ENCODE measurements at regions not wholly inside any gene's neighbourhood (a gene's known extent, or its start where the extent isn't known, plus 50 kb on each side); places are given as distances from the start of the nearest gene placed in this dataset.

DNA sequence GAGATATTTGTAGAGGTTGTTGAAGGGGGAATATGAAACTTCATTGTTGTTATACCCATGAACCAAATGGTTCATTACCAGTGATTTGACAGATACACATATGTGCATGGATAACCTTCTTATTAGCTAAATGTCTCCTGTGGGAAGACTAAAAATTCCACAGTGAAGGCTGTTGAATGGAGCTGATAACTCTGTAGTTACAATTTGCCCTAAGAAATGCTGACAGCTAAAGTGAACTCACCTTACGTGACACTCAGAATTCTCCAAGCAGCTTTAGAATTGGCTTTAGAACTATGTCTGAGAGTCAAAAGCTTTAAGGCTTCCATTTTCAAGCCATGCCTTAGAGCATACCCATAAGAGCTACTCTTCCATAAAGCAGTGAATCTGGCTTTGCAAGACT is 276.9 kb downstream of the PRELID2 start:
- TF ChIP-seq, protein P1, sequence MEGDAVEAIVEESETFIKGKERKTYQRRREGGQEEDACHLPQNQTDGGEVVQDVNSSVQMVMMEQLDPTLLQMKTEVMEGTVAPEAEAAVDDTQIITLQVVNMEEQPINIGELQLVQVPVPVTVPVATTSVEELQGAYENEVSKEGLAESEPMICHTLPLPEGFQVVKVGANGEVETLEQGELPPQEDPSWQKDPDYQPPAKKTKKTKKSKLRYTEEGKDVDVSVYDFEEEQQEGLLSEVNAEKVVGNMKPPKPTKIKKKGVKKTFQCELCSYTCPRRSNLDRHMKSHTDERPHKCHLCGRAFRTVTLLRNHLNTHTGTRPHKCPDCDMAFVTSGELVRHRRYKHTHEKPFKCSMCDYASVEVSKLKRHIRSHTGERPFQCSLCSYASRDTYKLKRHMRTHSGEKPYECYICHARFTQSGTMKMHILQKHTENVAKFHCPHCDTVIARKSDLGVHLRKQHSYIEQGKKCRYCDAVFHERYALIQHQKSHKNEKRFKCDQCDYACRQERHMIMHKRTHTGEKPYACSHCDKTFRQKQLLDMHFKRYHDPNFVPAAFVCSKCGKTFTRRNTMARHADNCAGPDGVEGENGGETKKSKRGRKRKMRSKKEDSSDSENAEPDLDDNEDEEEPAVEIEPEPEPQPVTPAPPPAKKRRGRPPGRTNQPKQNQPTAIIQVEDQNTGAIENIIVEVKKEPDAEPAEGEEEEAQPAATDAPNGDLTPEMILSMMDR (IDR thresholded peaks at IDR 0.05 in 2 of 3, conservative IDR thresholded peaks at IDR 0.05 in 1 of 3; ENCODE audit: insufficient read depth in 2 of 3, low read depth in 1 of 3, low read length in 3 of 3), result no peak
- TF ChIP-seq HCFC1 (IDR thresholded peaks at IDR 0.05; ENCODE audit: low read depth, low read length) (no peak), SETDB1 (IDR thresholded peaks at IDR 0.05; ENCODE audit: low read length) (no peak), ARNT (IDR thresholded peaks at IDR 0.05) (no peak), ZBED1 (IDR thresholded peaks at IDR 0.05) (no peak), MAFG (tag; conservative IDR thresholded peaks at IDR 0.05) (no peak), NR2F6 (CRISPR knock-in tag; IDR thresholded peaks at IDR 0.05) (no peak), DNMT1 (IDR thresholded peaks at IDR 0.05) (no peak), ZBTB8A (IDR thresholded peaks at IDR 0.05; ENCODE audit: partially characterized antibody) (no peak)

All from K562 (cell line).